ENCODE measurements at regions not wholly inside any gene's neighbourhood (a gene's known extent, or its start where the extent isn't known, plus 50 kb on each side); places are given as distances from the start of the nearest gene placed in this dataset.
"Not testable (repeated sequence)": the region's sequence is repeated elsewhere in the genome, so short reads cannot be mapped to it uniquely, and the experiment has no call there.

DNA sequence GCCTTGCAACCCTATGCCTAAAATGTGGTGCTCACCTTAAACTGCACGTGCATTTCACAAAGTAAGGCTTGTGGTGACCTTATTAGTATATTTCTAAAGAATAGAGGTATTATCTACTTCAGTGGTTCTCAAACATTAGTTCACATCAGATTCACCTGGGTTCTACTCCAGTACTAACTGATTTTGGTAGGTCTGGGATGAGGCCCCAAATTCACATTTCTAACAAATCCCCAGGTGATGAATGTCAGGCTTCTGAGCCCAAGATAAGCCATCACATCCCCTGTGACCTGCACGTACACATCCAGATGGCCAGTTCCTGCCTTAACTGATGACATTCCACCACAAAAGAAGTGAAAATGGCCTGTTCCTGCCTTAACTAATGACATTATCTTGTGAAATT is 329.1 kb upstream of the KCNMB2 start:
- DNase-seq = not testable (repeated sequence)

GRCh38 chr3:178207627-178208026 is 328.6 kb upstream of the KCNMB2 start:
- DNase-seq = not testable (repeated sequence)

- DNase-seq = not testable (repeated sequence)
Measured at GRCh38 chr3:178209116-178209515, 327.1 kb upstream of the KCNMB2 start.

DNA sequence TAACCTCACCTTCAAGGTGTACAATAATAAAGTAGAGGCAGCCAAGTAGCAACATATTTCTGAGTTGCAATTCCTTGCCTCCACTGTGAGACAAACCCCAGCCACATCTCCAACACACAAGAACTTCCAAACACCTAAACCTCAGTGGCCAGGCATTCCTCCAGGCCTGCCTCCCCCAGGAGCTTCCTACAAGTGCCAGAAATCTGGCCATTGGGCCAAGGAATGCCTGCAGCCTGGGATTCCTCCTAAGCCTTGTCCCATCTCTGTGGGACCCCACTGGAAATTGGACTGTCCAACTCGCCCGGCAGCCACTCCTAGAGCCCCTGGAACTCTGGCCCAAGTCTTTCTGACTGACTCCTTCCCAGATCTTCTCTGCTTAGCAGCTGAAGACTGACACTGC is 326.6 kb upstream of the KCNMB2 start:
- DNase-seq = not testable (repeated sequence)

- DNase-seq = not testable (repeated sequence)
Measured at GRCh38 chr3:178211086-178211485, 325.1 kb upstream of the KCNMB2 start.

- no peak for DNase-seq
Measured at GRCh38 chr3:178217479-178217878, 318.8 kb upstream of the KCNMB2 start.

- no peak for DNase-seq
Measured at GRCh38 chr3:178218231-178218630, 318.0 kb upstream of the KCNMB2 start.

DNA sequence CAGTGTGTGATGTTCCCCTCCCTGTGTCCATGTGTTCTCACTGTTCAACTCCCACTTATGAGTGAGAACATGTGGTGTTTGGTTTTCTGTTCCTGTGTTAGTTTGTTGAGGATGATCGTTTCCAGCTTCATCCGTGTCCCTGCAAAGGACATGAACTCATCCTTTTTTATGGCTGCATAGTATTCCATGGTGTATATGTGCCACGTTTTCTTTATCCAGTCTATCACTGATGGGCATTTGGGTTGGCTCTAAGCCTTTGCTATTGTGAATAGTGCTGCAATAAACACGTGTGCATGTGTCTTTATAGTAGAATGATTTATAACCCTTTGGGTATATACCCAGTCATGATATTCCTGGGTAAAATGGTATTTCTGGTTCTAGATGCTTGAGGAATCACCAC is 316.6 kb upstream of the KCNMB2 start:
- not testable (repeated sequence) for DNase-seq

GRCh38 chr3:178223876-178224275 is 312.4 kb upstream of the KCNMB2 start:
- DNase-seq = no peak

GRCh38 chr3:178226094-178226493 is 310.1 kb upstream of the KCNMB2 start:
- no peak for DNase-seq

DNA sequence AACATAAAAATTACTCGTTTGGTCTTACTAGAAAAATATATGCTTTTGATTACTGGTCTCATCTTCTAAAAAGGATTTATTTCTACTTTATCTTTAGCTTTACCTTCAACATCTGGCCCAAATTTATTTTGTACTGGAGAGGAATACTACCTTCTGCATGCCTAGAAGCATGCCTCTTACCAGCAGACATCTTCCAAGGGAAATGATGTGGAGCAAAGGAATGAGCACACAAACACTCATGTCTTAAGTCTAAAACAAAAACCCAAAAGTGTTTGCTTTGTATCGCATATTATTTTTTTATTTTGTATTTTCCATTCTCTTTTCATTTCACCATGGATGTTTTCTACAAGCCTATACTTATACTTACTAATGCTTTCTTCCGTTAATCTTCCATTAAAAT is 304.6 kb upstream of the KCNMB2 start:
- DNase-seq = no peak

- no peak for DNase-seq
Measured at GRCh38 chr3:178233371-178234071, 302.7 kb upstream of the KCNMB2 start.

DNA sequence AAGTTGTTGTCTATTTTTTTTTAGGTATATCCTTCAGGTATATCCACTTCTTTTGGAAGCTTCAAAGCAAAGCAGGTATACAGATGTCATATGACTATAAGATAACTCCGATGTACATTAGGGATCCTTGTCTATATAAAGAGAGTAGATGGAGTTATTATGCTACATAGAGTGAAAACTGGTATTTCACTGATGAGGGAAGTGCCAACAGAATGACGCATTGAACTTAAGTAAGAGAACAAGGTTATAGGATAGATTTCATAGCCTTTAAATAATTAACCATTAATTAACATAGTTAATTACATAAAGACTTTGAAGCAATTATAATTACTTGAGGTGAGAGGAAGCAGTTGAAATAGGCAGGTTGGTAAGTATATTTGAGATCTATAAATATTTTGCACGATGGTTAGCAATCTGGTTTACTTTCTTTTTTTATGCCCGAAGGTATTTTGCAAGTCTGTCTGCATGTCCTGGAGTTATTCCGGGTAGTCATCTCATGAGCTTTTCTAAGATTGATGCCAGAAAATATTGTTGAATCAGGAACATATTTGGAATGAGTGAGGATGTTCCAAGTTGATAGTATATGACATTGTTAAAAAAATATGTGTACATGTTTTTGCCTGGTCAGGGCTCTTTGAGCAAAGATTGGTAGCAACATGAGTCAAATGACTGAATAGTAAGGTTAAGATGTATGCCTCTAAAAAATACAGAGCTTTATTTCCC is 299.5 kb upstream of the KCNMB2 start:
- no peak for DNase-seq

GRCh38 chr3:178238179-178238578 is 298.1 kb upstream of the KCNMB2 start:
- no peak for DNase-seq

DNA sequence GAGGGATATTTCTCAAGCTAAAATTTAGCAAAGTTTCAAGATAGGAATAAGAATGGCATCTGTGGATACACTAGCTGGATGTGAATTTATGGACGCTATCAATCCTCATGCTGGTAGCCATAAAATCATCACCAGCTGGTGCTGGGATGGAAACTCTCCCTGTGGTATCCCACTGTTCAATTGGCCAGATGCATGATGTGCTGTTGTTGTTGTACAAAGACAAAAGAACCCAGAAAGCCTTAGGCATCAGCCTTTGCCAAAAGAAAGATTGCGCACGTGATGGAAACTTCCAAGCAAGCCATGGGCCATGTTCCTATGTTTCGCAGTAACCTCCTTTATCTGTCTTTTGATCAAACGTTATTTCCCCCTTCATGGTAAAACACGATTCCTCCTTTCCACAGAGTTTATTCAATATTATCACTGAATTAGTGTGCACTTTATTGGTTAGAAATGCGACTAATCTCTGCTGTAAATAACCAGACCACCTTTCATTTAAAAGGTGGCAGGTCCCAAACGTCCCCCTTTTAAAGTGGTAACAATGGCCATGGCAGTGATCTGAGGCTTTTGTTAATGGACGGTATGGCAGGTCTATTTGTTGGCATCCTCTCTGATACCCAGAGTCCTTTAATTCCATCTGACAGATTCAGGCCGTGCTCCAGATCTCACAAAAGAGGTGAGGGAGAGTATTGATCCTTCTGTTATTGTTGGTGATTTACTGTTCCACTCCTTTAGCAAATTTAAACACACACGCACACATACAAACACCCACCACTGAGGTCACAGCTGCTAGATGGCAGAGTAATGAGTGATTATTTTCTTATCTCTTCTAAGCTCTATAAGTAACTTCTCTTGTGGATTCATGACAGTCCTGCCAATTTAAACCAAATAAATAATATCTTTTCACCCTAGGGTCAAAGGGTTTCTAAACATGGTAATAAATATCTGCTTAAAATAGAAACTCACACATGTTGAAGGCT is 291.2 kb upstream of the KCNMB2 start:
- DNase-seq = no peak

DNA sequence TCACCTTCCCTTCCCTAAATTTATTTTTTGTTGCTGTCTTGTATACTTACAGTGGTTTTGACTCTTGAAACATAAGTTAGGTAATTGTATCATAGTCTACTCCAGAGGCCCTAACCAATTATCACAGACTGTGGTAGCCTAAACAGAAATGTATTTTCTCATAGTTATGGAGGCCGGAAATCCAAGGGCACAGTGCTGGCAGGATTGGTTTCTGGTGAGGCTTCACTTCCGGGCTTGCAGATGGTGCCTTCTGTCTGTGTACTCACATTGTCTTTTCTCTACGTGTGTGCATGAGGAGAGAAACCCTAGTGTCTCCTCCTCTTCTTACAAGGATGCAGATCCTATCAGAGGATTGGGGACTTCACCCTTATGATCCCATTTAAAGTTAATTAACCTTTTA is 290.2 kb upstream of the KCNMB2 start:
- DNase-seq = no peak

GRCh38 chr3:178255315-178255714 is 280.9 kb upstream of the KCNMB2 start:
- DNase-seq = no peak

DNA sequence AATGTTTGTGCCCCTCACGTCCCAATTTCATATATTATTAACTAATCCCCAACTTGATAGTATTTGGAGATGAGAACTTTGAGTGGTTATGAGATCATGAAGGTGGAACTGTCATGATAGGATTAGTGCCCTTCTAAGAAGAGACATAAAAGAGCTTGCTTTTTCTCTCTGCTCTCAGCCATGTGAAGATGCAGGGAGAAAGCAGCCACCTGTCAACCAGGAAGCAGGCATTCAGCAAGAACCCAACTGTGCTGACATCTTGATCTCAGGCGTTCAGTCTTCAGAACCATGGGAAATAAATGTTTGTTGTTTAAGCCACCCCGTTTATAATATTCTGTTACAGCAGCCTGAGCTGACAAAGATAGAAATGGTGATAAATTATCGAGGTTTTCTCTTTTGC is 278.7 kb upstream of the KCNMB2 start:
- DNase-seq = no peak

DNA sequence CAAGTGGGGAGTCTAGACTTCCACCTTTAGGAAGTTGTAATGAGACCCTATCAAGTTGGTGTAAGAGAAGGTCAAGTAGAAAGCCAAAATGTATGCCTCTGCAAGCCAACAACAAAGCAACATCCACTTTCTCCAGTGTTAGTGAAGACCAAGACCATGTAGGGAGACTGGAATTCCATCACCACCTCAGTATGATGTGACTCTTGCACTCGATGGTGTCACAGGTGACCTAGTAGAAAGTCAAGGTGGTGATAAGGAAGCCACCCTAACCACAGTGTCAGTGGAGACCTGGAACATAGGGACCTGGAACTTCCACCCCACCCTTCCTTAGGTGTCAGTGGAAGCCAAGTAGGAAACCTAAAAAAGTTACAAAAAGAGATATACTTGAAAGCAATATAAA is 278.1 kb upstream of the KCNMB2 start:
- no peak for DNase-seq

DNA sequence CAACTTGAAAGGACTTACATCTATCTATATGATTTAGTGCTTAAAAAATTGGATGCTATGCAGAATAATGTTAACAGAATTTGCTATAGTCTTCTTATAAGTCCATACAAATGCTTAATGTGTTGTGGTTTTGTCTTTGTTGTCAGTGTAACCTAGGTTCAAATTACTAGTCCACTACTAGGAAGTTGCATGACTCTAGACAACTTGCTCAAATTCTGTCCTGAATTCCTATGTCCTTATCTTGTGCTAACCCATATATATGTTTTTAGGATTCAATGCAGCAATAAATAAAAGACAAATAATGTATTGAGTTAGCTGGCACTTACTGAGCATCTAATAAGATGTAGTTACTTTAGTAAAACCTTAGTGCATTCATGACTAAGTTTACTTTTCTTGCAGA is 276.5 kb upstream of the KCNMB2 start:
- DNase-seq = no peak

GRCh38 chr3:178260887-178261565 is 275.2 kb upstream of the KCNMB2 start:
- DNase-seq = no peak

DNA sequence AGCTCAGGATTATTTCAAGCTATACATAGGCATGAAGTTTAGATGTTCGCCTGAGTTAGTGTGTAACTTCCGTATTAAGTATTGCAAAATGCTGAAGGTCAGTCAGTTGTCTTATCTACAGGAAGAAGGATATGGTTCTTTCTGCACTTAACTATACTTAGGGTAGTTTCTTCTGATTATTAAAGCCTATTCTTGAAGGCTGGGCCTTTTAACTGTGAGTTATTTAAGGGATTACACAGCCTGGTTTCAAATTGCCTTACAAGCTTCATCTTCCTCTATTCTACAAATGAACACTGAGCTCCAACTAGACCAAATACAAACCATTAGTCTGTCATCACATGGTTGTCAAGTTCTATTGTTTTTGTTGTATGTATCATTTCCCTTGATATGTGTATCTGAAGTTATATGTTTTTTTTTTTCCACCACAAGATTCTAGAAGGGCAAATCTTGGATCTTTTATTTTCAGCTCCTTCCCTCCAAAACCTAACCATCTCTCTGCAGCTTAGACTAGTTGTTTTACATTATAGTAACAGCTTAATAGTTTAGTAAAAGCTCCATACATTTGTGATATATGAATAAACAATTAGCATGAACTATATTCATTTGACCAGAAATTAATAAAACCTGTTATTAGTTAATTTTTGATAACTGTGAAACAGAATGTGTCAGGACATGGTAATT is 272.9 kb upstream of the KCNMB2 start:
- no peak for DNase-seq
